ENCODE measurements at regions not wholly inside any gene's neighbourhood (a gene's known extent, or its start where the extent isn't known, plus 50 kb on each side); places are given as distances from the start of the nearest gene placed in this dataset.
A peak's percentile ranks its signal among the peaks of the same experiment; 100 is the strongest.
"Not testable (repeated sequence)": the region's sequence is repeated elsewhere in the genome, so short reads cannot be mapped to it uniquely, and the experiment has no call there.

GRCh38 chr10:46217752-46218453, 68.9 kb upstream of the ANTXRL start:
- DNase-seq (ENCODE audit: low spot score), result peak; percentile 0
- TF ChIP-seq CTCF (IDR thresholded peaks at IDR 0.05; ENCODE audit: extremely low read depth, missing control alignments), result no peak

GRCh38 chr10:46218921-46219320, 67.9 kb upstream of the ANTXRL start:
- DNase-seq (ENCODE audit: low spot score), result no peak
- TF ChIP-seq CTCF (IDR thresholded peaks at IDR 0.05; ENCODE audit: extremely low read depth, missing control alignments), result no peak

- DNase-seq (ENCODE audit: low spot score), result not testable (repeated sequence)
Observed at GRCh38 chr10:46219431-46219990, 67.3 kb upstream of the ANTXRL start.

- DNase-seq (ENCODE audit: low spot score), result no peak
- no peak for TF ChIP-seq CTCF (IDR thresholded peaks at IDR 0.05; ENCODE audit: extremely low read depth, missing control alignments)
Observed at GRCh38 chr10:46220187-46220586, 66.6 kb upstream of the ANTXRL start.

GRCh38 chr10:46220872-46221538, 65.8 kb upstream of the ANTXRL start:
- TF ChIP-seq CTCF (IDR thresholded peaks at IDR 0.05; ENCODE audit: extremely low read depth, missing control alignments), result no peak
- no peak for DNase-seq (ENCODE audit: low spot score)

- TF ChIP-seq CTCF (IDR thresholded peaks at IDR 0.05; ENCODE audit: extremely low read depth, missing control alignments), result no peak
Observed at GRCh38 chr10:46222364-46222935, 64.3 kb upstream of the ANTXRL start.

GRCh38 chr10:46223064-46223480, 63.7 kb upstream of the ANTXRL start:
- no peak for DNase-seq (ENCODE audit: low spot score)
- TF ChIP-seq CTCF (IDR thresholded peaks at IDR 0.05; ENCODE audit: extremely low read depth, missing control alignments), result peak; percentile 12

More at GRCh38 chr10:46222364-46222935, 64.3 kb upstream of the ANTXRL start:
- DNase-seq (ENCODE audit: low spot score), result no peak

Data from GM20000 (cell line).